CD4-positive, alpha-beta memory T cell (primary cell): ENCODE measurements at regions not wholly inside any gene's neighbourhood (a gene's known extent, or its start where the extent isn't known, plus 50 kb on each side); places are given as distances from the start of the nearest gene placed in this dataset.

Experiments used
- CTCF ChIA-PET: fragments of 350-600 bp; sonication (Branson Sonifier 250); formaldehyde crosslinking; loops from one replicate; lab custom pipeline; 2021; ENCODE audit warnings: inconsistent platforms; ENCODE audit not compliant: partially characterized antibody; lab: Charles Lee
- POLR2A ChIA-PET: fragments of 350-600 bp; sonication (Branson Sonifier 250); formaldehyde crosslinking; loops from one replicate; lab custom pipeline; 2021; ENCODE audit not compliant: partially characterized antibody; lab: Charles Lee
- DNase-seq, 5 donors: peaks; one replicate each; pipeline versions ENCODE4 v3.0.0 to v3.0.0-alpha.2; 2020 to 2022; ENCODE audit warnings: mixed read lengths in 1 of 5
- H3K27ac ChIP-seq: one replicate; pipeline ENCODE4 v1.7.0; 2013; ENCODE audit warnings: low read depth, low read length
- H3K27me3 ChIP-seq: 2 replicates; pipeline ENCODE4 v1.7.0; 2013; ENCODE audit warnings: mild to moderate bottlenecking, low read length, moderate library complexity; ENCODE audit not compliant: insufficient read depth
- H3K36me3 ChIP-seq: 2 replicates; pipeline ENCODE4 v1.7.0; 2013; ENCODE audit warnings: mild to moderate bottlenecking, low read length, moderate library complexity; ENCODE audit not compliant: insufficient read depth
- H3K4me1 ChIP-seq: 2 replicates; pipeline ENCODE4 v1.7.0; 2013; ENCODE audit warnings: mild to moderate bottlenecking, low read length, moderate library complexity; ENCODE audit not compliant: insufficient read depth
- H3K4me3 ChIP-seq, 2 donors: one replicate each; pipeline ENCODE4 v1.7.0; 2013; ENCODE audit warnings: low read length in 2 of 2, mild to moderate bottlenecking in 1 of 2
- H3K9me3 ChIP-seq, 2 donors: one replicate each; pipeline ENCODE4 v1.7.0; 2013; ENCODE audit warnings: low read length in 2 of 2, control low read depth in 1 of 2; ENCODE audit not compliant: control insufficient read depth in 1 of 2
- H3K27ac Mint-ChIP-seq, 7 donors: one replicate each; pipeline ENCODE4 v1.8.0; 2020 to 2021; ENCODE audit warnings: mixed read lengths in 7 of 7, mild to moderate bottlenecking in 6 of 7, inconsistent platforms in 3 of 7, moderate library complexity in 3 of 7
- H3K27me3 Mint-ChIP-seq, 2 donors: one replicate each; pipeline ENCODE4 v1.8.0; 2020 to 2021; ENCODE audit warnings: mixed read lengths in 2 of 2
- H3K36me3 Mint-ChIP-seq, 2 donors: one replicate each; pipeline ENCODE4 v1.8.0; 2020 to 2021; ENCODE audit warnings: mixed read lengths in 2 of 2, inconsistent platforms in 1 of 2, mild to moderate bottlenecking in 1 of 2
- H3K4me1 Mint-ChIP-seq, 4 donors: one replicate each; pipeline ENCODE4 v1.8.0; 2020 to 2021; ENCODE audit warnings: mixed read lengths in 4 of 4, mild to moderate bottlenecking in 1 of 4
- H3K4me3 Mint-ChIP-seq, 8 donors: one replicate each; pipeline ENCODE4 v1.8.0; 2020 to 2021; ENCODE audit warnings: mixed read lengths in 8 of 8, mild to moderate bottlenecking in 7 of 8, moderate library complexity in 6 of 8, inconsistent platforms in 3 of 8
- H3K9me3 Mint-ChIP-seq, 8 donors: one replicate each; pipeline ENCODE4 v1.8.0; 2020 to 2021; ENCODE audit warnings: mixed read lengths in 8 of 8, mild to moderate bottlenecking in 5 of 8, inconsistent platforms in 3 of 8, moderate library complexity in 1 of 8
- intact Hi-C: fragments of 100-400 bp; cut with micrococcal nuclease; formaldehyde crosslinking; loops from one replicate; pipeline ENCODE4 v1.15.1; 2023

DNA sequence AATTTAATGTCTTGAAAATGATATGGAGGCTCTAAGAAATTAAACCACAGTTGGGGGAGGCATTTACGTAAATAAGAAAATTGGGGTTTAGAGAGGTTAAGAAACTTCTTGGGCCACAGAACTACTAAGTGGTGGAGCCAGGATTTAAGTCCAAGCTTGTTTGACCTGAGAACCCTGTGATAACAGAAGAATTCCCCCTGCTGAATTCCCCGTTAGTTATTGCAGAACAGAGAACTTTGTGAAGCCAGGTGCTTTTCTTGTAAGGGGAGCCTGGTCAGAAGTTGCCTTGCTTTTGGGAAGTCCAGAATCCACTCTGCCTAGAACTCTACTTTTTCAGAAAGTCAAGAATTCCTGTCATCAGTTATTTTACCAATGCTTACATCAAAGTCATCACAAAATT, 309.3 kb upstream of the SEMA6A start:
- Histone ChIP-seq H3K27ac (no peak overlapping the region), H3K27me3 (no peaks in the 10 kb centered on the region), H3K9me3 (no peaks in the 10 kb centered on the region), H3K4me3 (no peak overlapping the region), H3K4me1 (no peaks in the 10 kb centered on the region), H3K36me3 (no peaks in the 10 kb centered on the region)
- no peak overlapping the region for H3K4me3 Mint-ChIP-seq
- no peaks in the 10 kb centered on the region for H3K27me3 Mint-ChIP-seq
- no peak for DNase-seq
- H3K9me3 Mint-ChIP-seq: peaks cover 0 to 2% (median 0%) of the 10 kb centered on the region in 8 donors
- no peaks in the 10 kb centered on the region for H3K36me3 Mint-ChIP-seq
- POLR2A ChIA-PET: no interaction called here
- no peaks in the 10 kb centered on the region for H3K4me1 Mint-ChIP-seq
- CTCF ChIA-PET: no interaction called here
- intact Hi-C loops: no loop called here
- H3K27ac Mint-ChIP-seq: no peak overlapping the region

DNA sequence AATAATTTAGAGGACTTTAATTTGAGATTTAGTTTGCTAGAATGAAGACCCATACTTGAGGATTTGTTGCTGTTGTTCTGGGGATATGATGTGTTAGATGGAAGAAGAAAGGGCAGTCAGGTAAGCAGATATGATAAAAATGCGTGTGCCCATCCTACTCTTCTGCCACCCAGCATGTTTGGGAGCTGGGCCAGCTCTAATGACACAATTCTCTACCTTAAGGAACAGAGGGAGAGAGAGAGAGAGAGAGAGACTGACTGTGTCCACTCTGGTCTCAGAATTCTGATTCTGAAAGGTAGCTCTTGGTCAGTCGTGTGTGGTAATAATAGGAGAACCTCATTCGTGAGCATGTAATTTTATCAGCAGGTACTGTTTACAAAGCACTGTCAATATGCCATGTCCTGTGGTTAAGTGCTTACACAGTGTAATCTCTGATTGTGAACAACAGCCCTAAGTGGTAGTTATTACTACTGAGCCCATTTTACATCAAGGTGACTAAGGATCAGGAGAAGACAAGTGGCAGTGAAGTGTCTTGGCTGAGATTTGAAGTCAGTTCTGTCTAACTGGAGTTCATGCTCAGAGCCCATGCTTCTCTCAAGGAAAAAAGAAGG, 307.4 kb upstream of the SEMA6A start:
- Mint-ChIP-seq H3K4me3 (no peak overlapping the region), H3K27me3 (no peaks in the 10 kb centered on the region), H3K9me3 (peaks cover 0 to 5% (median under 1%) of the 10 kb centered on the region in 8 donors), H3K27ac (no peak overlapping the region), H3K4me1 (no peaks in the 10 kb centered on the region), H3K36me3 (no peaks in the 10 kb centered on the region)
- H3K4me3 ChIP-seq: no peak overlapping the region
- H3K36me3 ChIP-seq: no peaks in the 10 kb centered on the region
- H3K4me1 ChIP-seq: no peaks in the 10 kb centered on the region
- DNase-seq: no peak
- intact Hi-C loops: no loop called here
- CTCF ChIA-PET: no interaction called here
- no peak overlapping the region for H3K27ac ChIP-seq
- H3K9me3 ChIP-seq: no peaks in the 10 kb centered on the region
- no peaks in the 10 kb centered on the region for H3K27me3 ChIP-seq
- POLR2A ChIA-PET: no interaction called here

- no peak overlapping the region for H3K27ac ChIP-seq
- Mint-ChIP-seq H3K9me3 (peaks cover 0 to 6% (median 1%) of the 10 kb centered on the region in 8 donors), H3K36me3 (no peaks in the 10 kb centered on the region), H3K27ac (no peak overlapping the region), H3K27me3 (no peaks in the 10 kb centered on the region), H3K4me1 (no peaks in the 10 kb centered on the region), H3K4me3 (no peak overlapping the region)
- intact Hi-C loops: no loop called here
- no peaks in the 10 kb centered on the region for H3K27me3 ChIP-seq
- H3K4me3 ChIP-seq: no peak overlapping the region
- H3K9me3 ChIP-seq: no peaks in the 10 kb centered on the region
- ChIA-PET POLR2A (no interaction called here), CTCF (no interaction called here)
- H3K4me1 ChIP-seq: no peaks in the 10 kb centered on the region
- no peaks in the 10 kb centered on the region for H3K36me3 ChIP-seq
- no peak for DNase-seq
Observed at GRCh38 chr5:116880601-116881000, 306.0 kb upstream of the SEMA6A start.

DNA sequence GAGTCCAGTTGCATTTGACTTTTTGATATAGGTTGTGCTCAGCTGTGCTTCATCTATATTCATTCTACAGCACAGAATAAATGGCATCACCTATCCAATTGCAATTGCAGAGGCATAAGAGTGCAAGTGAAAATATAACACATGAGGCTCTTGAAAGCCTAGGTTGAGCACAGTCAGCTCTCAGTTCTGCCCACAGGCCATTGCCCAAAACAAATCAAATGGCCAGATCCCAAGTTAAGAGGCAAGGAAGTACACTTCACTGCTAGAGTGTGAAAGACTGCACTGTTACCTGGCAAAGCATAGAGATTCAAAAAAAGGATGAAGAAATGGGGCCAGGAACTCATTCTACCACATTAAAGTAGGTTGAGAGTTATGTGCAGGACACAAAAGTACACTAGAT, 305.5 kb upstream of the SEMA6A start:
- Histone ChIP-seq H3K9me3 (no peaks in the 10 kb centered on the region), H3K27ac (no peak overlapping the region), H3K4me3 (no peak overlapping the region), H3K36me3 (no peaks in the 10 kb centered on the region), H3K27me3 (no peaks in the 10 kb centered on the region), H3K4me1 (no peaks in the 10 kb centered on the region)
- Mint-ChIP-seq H3K4me1 (no peaks in the 10 kb centered on the region), H3K4me3 (no peak overlapping the region), H3K27me3 (no peaks in the 10 kb centered on the region), H3K36me3 (no peaks in the 10 kb centered on the region), H3K9me3 (peaks cover 0 to 6% (median 1%) of the 10 kb centered on the region in 8 donors), H3K27ac (no peak overlapping the region)
- CTCF ChIA-PET: no interaction called here
- POLR2A ChIA-PET: no interaction called here
- intact Hi-C loops: no loop called here
- DNase-seq: no peak

- intact Hi-C loops: no loop called here
- ChIA-PET POLR2A (no interaction called here), CTCF (no interaction called here)
- Mint-ChIP-seq H3K36me3 (no peaks in the 10 kb centered on the region), H3K27me3 (no peaks in the 10 kb centered on the region), H3K9me3 (peaks cover 0 to 6% (median under 1%) of the 10 kb centered on the region in 8 donors), H3K27ac (no peak overlapping the region), H3K4me1 (no peaks in the 10 kb centered on the region), H3K4me3 (no peak overlapping the region)
- H3K36me3 ChIP-seq: no peaks in the 10 kb centered on the region
- H3K4me3 ChIP-seq: no peak overlapping the region
- DNase-seq: no peak
- H3K4me1 ChIP-seq: no peaks in the 10 kb centered on the region
- H3K9me3 ChIP-seq: no peaks in the 10 kb centered on the region
- H3K27me3 ChIP-seq: no peaks in the 10 kb centered on the region
- H3K27ac ChIP-seq: no peak overlapping the region
Observed at GRCh38 chr5:116876240-116876840, 301.7 kb upstream of the SEMA6A start.

DNA sequence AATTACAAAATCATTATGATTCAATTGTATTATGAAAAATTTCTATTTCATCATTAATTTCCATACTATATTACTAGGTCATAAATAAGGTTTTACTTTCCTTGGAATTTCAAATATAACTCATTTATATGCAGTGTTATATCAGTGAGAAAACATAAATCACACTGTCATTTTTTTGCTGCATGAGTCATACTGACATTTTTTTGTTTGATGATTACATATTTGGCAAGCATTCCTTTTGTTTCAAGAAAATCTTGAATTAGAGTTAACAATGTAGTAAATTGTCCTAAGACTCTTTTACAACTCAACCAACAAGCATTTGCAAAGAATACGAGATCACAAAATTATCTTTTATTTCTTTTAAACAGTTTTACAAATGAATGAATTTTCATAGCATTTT, 298.4 kb upstream of the SEMA6A start:
- Mint-ChIP-seq H3K27ac (no peak overlapping the region), H3K4me3 (no peak overlapping the region), H3K27me3 (no peaks in the 10 kb centered on the region), H3K36me3 (no peaks in the 10 kb centered on the region), H3K9me3 (peaks cover 0 to 8% (median 0%) of the 10 kb centered on the region in 8 donors), H3K4me1 (no peaks in the 10 kb centered on the region)
- Histone ChIP-seq H3K36me3 (no peaks in the 10 kb centered on the region), H3K4me3 (no peak overlapping the region), H3K4me1 (no peaks in the 10 kb centered on the region), H3K27ac (no peak overlapping the region), H3K27me3 (no peaks in the 10 kb centered on the region), H3K9me3 (no peaks in the 10 kb centered on the region)
- no peak for DNase-seq
- ChIA-PET CTCF (no interaction called here), POLR2A (no interaction called here)
- intact Hi-C loops: no loop called here

GRCh38 chr5:116872486-116872885, 297.9 kb upstream of the SEMA6A start:
- no peaks in the 10 kb centered on the region for H3K36me3 ChIP-seq
- ChIA-PET CTCF (no interaction called here), POLR2A (no interaction called here)
- H3K27ac ChIP-seq: no peak overlapping the region
- Mint-ChIP-seq H3K9me3 (peaks cover 0 to 6% (median 0%) of the 10 kb centered on the region in 8 donors), H3K27me3 (no peaks in the 10 kb centered on the region), H3K27ac (no peak overlapping the region), H3K4me3 (no peak overlapping the region), H3K4me1 (no peaks in the 10 kb centered on the region), H3K36me3 (no peaks in the 10 kb centered on the region)
- no peak for DNase-seq
- no peak overlapping the region for H3K4me3 ChIP-seq
- H3K27me3 ChIP-seq: no peaks in the 10 kb centered on the region
- intact Hi-C loops: no loop called here
- H3K9me3 ChIP-seq: no peaks in the 10 kb centered on the region
- H3K4me1 ChIP-seq: no peaks in the 10 kb centered on the region
